ENCODE measurements at regions not wholly inside any gene's neighbourhood (a gene's known extent, or its start where the extent isn't known, plus 50 kb on each side); places are given as distances from the start of the nearest gene placed in this dataset.

- 72 to 77% (median 77%) methylated on average over 5 to 7 of the region's 7 CpGs for WGBS, 3 donors
- Histone ChIP-seq H3K27me3 (ENCODE audit: control insufficient read depth in 3 of 3, insufficient read depth in 3 of 3, low read length in 3 of 3) (no peaks in the 10 kb centered on the region), H3K4me1 (ENCODE audit: control insufficient read depth in 3 of 3, insufficient read depth in 2 of 3, low read depth in 1 of 3, low read length in 2 of 3) (no peaks in the 10 kb centered on the region), H3K36me3 (ENCODE audit: control insufficient read depth in 3 of 3, insufficient read depth in 2 of 3, low read depth in 1 of 3, low read length in 3 of 3) (no peaks in the 10 kb centered on the region), H3K27ac (ENCODE audit: low read depth in 1 of 3, low read length in 2 of 3) (no peak overlapping the region), H3K9me3 (ENCODE audit: control insufficient read depth in 2 of 2, insufficient read depth in 1 of 2, low read depth in 1 of 2, low read length in 1 of 2) (no peaks in the 10 kb centered on the region), H3K4me3 (ENCODE audit: low read depth in 1 of 3, low read length in 3 of 3) (no peak overlapping the region)
- no peak for FAIRE-seq
- no peak for DNase-seq
These were observed 150.1 kb downstream of the PJA1 start for GRCh38 chrX:69015156-69015555.

GRCh38 chrX:69014200-69014599, 151.1 kb downstream of the PJA1 start:
- no peak overlapping the region for H3K4me3 ChIP-seq (ENCODE audit: low read depth in 1 of 3, low read length in 3 of 3)
- H3K9me3 ChIP-seq (ENCODE audit: control insufficient read depth in 2 of 2, insufficient read depth in 1 of 2, low read depth in 1 of 2, low read length in 1 of 2), result no peaks in the 10 kb centered on the region
- H3K27ac ChIP-seq (ENCODE audit: low read depth in 1 of 3, low read length in 2 of 3), result no peak overlapping the region
- FAIRE-seq, result no peak
- WGBS, 3 donors, result 76 to 97% (median 85%) methylated on average over 2 of the region's 2 CpGs
- H3K36me3 ChIP-seq (ENCODE audit: control insufficient read depth in 3 of 3, insufficient read depth in 2 of 3, low read depth in 1 of 3, low read length in 3 of 3), result no peaks in the 10 kb centered on the region
- no peaks in the 10 kb centered on the region for H3K27me3 ChIP-seq (ENCODE audit: control insufficient read depth in 3 of 3, insufficient read depth in 3 of 3, low read length in 3 of 3)
- DNase-seq, result no peak
- H3K4me1 ChIP-seq (ENCODE audit: control insufficient read depth in 3 of 3, insufficient read depth in 2 of 3, low read depth in 1 of 3, low read length in 2 of 3), result no peaks in the 10 kb centered on the region

- Histone ChIP-seq H3K27me3 (ENCODE audit: control insufficient read depth in 3 of 3, insufficient read depth in 3 of 3, low read length in 3 of 3) (no peaks in the 10 kb centered on the region), H3K4me1 (ENCODE audit: control insufficient read depth in 3 of 3, insufficient read depth in 2 of 3, low read depth in 1 of 3, low read length in 2 of 3) (no peaks in the 10 kb centered on the region), H3K36me3 (ENCODE audit: control insufficient read depth in 3 of 3, insufficient read depth in 2 of 3, low read depth in 1 of 3, low read length in 3 of 3) (no peaks in the 10 kb centered on the region), H3K27ac (ENCODE audit: low read depth in 1 of 3, low read length in 2 of 3) (no peak overlapping the region), H3K4me3 (ENCODE audit: low read depth in 1 of 3, low read length in 3 of 3) (no peak overlapping the region), H3K9me3 (ENCODE audit: control insufficient read depth in 2 of 2, insufficient read depth in 1 of 2, low read depth in 1 of 2, low read length in 1 of 2) (no peaks in the 10 kb centered on the region)
- WGBS, 3 donors, result 68 to 88% (median 87%) methylated on average over 4 of the region's 4 CpGs
- FAIRE-seq (no peak), DNase-seq (no peak)
These were observed 154.9 kb downstream of the PJA1 start for GRCh38 chrX:69010339-69010738.

- H3K4me1 ChIP-seq (ENCODE audit: control insufficient read depth in 3 of 3, insufficient read depth in 2 of 3, low read depth in 1 of 3, low read length in 2 of 3), result peaks cover 0 to 9% (median 0%) of the 10 kb centered on the region in 3 donors
- no peak overlapping the region for H3K4me3 ChIP-seq (ENCODE audit: low read depth in 1 of 3, low read length in 3 of 3)
- H3K36me3 ChIP-seq (ENCODE audit: control insufficient read depth in 3 of 3, insufficient read depth in 2 of 3, low read depth in 1 of 3, low read length in 3 of 3), result no peaks in the 10 kb centered on the region
- FAIRE-seq, result no peak
- DNase-seq, result no peak
- WGBS, 3 donors, result 55 to 67% (median 64%) methylated on average over 4 of the region's 4 CpGs
- no peaks in the 10 kb centered on the region for H3K27me3 ChIP-seq (ENCODE audit: control insufficient read depth in 3 of 3, insufficient read depth in 3 of 3, low read length in 3 of 3)
- no peak overlapping the region for H3K27ac ChIP-seq (ENCODE audit: low read depth in 1 of 3, low read length in 2 of 3)
- no peaks in the 10 kb centered on the region for H3K9me3 ChIP-seq (ENCODE audit: control insufficient read depth in 2 of 2, insufficient read depth in 1 of 2, low read depth in 1 of 2, low read length in 1 of 2)
These were observed 164.4 kb downstream of the PJA1 start for GRCh38 chrX:69000877-69001276.

- no peak overlapping the region for H3K27ac ChIP-seq (ENCODE audit: low read depth in 1 of 3, low read length in 2 of 3)
- 73 to 100% (median 84%) methylated on average over 2 of the region's 2 CpGs for WGBS, 3 donors
- no peak for FAIRE-seq
- no peak for DNase-seq
- no peaks in the 10 kb centered on the region for H3K27me3 ChIP-seq (ENCODE audit: control insufficient read depth in 3 of 3, insufficient read depth in 3 of 3, low read length in 3 of 3)
- peaks cover 0 to 18% (median 0%) of the 10 kb centered on the region in 3 donors for H3K4me1 ChIP-seq (ENCODE audit: control insufficient read depth in 3 of 3, insufficient read depth in 2 of 3, low read depth in 1 of 3, low read length in 2 of 3)
- no peak overlapping the region for H3K4me3 ChIP-seq (ENCODE audit: low read depth in 1 of 3, low read length in 3 of 3)
- no peaks in the 10 kb centered on the region for H3K36me3 ChIP-seq (ENCODE audit: control insufficient read depth in 3 of 3, insufficient read depth in 2 of 3, low read depth in 1 of 3, low read length in 3 of 3)
- H3K9me3 ChIP-seq (ENCODE audit: control insufficient read depth in 2 of 2, insufficient read depth in 1 of 2, low read depth in 1 of 2, low read length in 1 of 2), result no peaks in the 10 kb centered on the region
These were observed 165.3 kb downstream of the PJA1 start for GRCh38 chrX:68999931-69000330.

GRCh38 chrX:68999356-68999755, 165.9 kb downstream of the PJA1 start:
- Histone ChIP-seq H3K27ac (ENCODE audit: low read depth in 1 of 3, low read length in 2 of 3) (no peak overlapping the region), H3K36me3 (ENCODE audit: control insufficient read depth in 3 of 3, insufficient read depth in 2 of 3, low read depth in 1 of 3, low read length in 3 of 3) (no peaks in the 10 kb centered on the region), H3K9me3 (ENCODE audit: control insufficient read depth in 2 of 2, insufficient read depth in 1 of 2, low read depth in 1 of 2, low read length in 1 of 2) (no peaks in the 10 kb centered on the region), H3K4me1 (ENCODE audit: control insufficient read depth in 3 of 3, insufficient read depth in 2 of 3, low read depth in 1 of 3, low read length in 2 of 3) (peaks cover 0 to 18% (median 0%) of the 10 kb centered on the region in 3 donors), H3K4me3 (ENCODE audit: low read depth in 1 of 3, low read length in 3 of 3) (no peak overlapping the region), H3K27me3 (ENCODE audit: control insufficient read depth in 3 of 3, insufficient read depth in 3 of 3, low read length in 3 of 3) (no peaks in the 10 kb centered on the region)
- WGBS, 3 donors, result 56 to 78% (median 77%) methylated on average over 4 of the region's 4 CpGs
- FAIRE-seq (no peak), DNase-seq (no peak)

- Histone ChIP-seq H3K4me1 (ENCODE audit: control insufficient read depth in 3 of 3, insufficient read depth in 2 of 3, low read depth in 1 of 3, low read length in 2 of 3) (peaks cover 0 to 18% (median 2%) of the 10 kb centered on the region in 3 donors), H3K36me3 (ENCODE audit: control insufficient read depth in 3 of 3, insufficient read depth in 2 of 3, low read depth in 1 of 3, low read length in 3 of 3) (no peaks in the 10 kb centered on the region)
These were observed 166.5 kb downstream of the PJA1 start for GRCh38 chrX:68998716-68999115.

GRCh38 chrX:68997911-68998310, 167.3 kb downstream of the PJA1 start:
- Histone ChIP-seq H3K9me3 (ENCODE audit: control insufficient read depth in 2 of 2, insufficient read depth in 1 of 2, low read depth in 1 of 2, low read length in 1 of 2) (no peaks in the 10 kb centered on the region), H3K4me1 (ENCODE audit: control insufficient read depth in 3 of 3, insufficient read depth in 2 of 3, low read depth in 1 of 3, low read length in 2 of 3) (peaks cover 0 to 18% (median 2%) of the 10 kb centered on the region in 3 donors), H3K27ac (ENCODE audit: low read depth in 1 of 3, low read length in 2 of 3) (peak overlapping the region in 1 of 3 donors; percentile 44), H3K4me3 (ENCODE audit: low read depth in 1 of 3, low read length in 3 of 3) (no peak overlapping the region), H3K27me3 (ENCODE audit: control insufficient read depth in 3 of 3, insufficient read depth in 3 of 3, low read length in 3 of 3) (no peaks in the 10 kb centered on the region), H3K36me3 (ENCODE audit: control insufficient read depth in 3 of 3, insufficient read depth in 2 of 3, low read depth in 1 of 3, low read length in 3 of 3) (no peaks in the 10 kb centered on the region)
- no peak for FAIRE-seq
- WGBS, 3 donors, result 12 to 39% (median 27%) methylated on average over 2 of the region's 2 CpGs
- DNase-seq, result no peak

More at GRCh38 chrX:68998716-68999115, 166.5 kb downstream of the PJA1 start:
- DNase-seq (no peak), FAIRE-seq (no peak)
- H3K4me3 ChIP-seq (ENCODE audit: low read depth in 1 of 3, low read length in 3 of 3), result no peak overlapping the region
- no peak overlapping the region for H3K27ac ChIP-seq (ENCODE audit: low read depth in 1 of 3, low read length in 2 of 3)
- no peaks in the 10 kb centered on the region for H3K27me3 ChIP-seq (ENCODE audit: control insufficient read depth in 3 of 3, insufficient read depth in 3 of 3, low read length in 3 of 3)
- 66 to 85% (median 74%) methylated on average over 4 of the region's 4 CpGs for WGBS, 3 donors
- no peaks in the 10 kb centered on the region for H3K9me3 ChIP-seq (ENCODE audit: control insufficient read depth in 2 of 2, insufficient read depth in 1 of 2, low read depth in 1 of 2, low read length in 1 of 2)

GRCh38 chrX:68997511-68997910, 167.7 kb downstream of the PJA1 start:
- no peak overlapping the region for H3K4me3 ChIP-seq (ENCODE audit: low read depth in 1 of 3, low read length in 3 of 3)
- H3K36me3 ChIP-seq (ENCODE audit: control insufficient read depth in 3 of 3, insufficient read depth in 2 of 3, low read depth in 1 of 3, low read length in 3 of 3), result no peaks in the 10 kb centered on the region
- DNase-seq (no peak), FAIRE-seq (no peak)
- H3K27me3 ChIP-seq (ENCODE audit: control insufficient read depth in 3 of 3, insufficient read depth in 3 of 3, low read length in 3 of 3), result no peaks in the 10 kb centered on the region
- 51 to 91% (median 71%) methylated on average over 4 of the region's 4 CpGs for WGBS, 3 donors
- no peaks in the 10 kb centered on the region for H3K9me3 ChIP-seq (ENCODE audit: control insufficient read depth in 2 of 2, insufficient read depth in 1 of 2, low read depth in 1 of 2, low read length in 1 of 2)
- H3K4me1 ChIP-seq (ENCODE audit: control insufficient read depth in 3 of 3, insufficient read depth in 2 of 3, low read depth in 1 of 3, low read length in 2 of 3), result peaks cover 0 to 18% (median 2%) of the 10 kb centered on the region in 3 donors
- peak overlapping the region in 1 of 3 donors; percentile 44 for H3K27ac ChIP-seq (ENCODE audit: low read depth in 1 of 3, low read length in 2 of 3)
